ENCODE measurements at regions not wholly inside any gene's neighbourhood (a gene's known extent, or its start where the extent isn't known, plus 50 kb on each side); places are given as distances from the start of the nearest gene placed in this dataset.
"Not testable (repeated sequence)": the region's sequence is repeated elsewhere in the genome, so short reads cannot be mapped to it uniquely, and the experiment has no call there.

- ATAC-seq (no peak), DNase-seq (no peak)
- Histone ChIP-seq H3K9me3 (no peaks in the 10 kb centered on the region), H3K4me3 (no peak overlapping the region), H3K27me3 (no peaks in the 10 kb centered on the region), H3K36me3 (no peaks in the 10 kb centered on the region), H3K4me1 (no peaks in the 10 kb centered on the region), H3K27ac (no peak overlapping the region)
- intact Hi-C loops (cut with DNase I): no loop called here
- TF ChIP-seq, protein P1, sequence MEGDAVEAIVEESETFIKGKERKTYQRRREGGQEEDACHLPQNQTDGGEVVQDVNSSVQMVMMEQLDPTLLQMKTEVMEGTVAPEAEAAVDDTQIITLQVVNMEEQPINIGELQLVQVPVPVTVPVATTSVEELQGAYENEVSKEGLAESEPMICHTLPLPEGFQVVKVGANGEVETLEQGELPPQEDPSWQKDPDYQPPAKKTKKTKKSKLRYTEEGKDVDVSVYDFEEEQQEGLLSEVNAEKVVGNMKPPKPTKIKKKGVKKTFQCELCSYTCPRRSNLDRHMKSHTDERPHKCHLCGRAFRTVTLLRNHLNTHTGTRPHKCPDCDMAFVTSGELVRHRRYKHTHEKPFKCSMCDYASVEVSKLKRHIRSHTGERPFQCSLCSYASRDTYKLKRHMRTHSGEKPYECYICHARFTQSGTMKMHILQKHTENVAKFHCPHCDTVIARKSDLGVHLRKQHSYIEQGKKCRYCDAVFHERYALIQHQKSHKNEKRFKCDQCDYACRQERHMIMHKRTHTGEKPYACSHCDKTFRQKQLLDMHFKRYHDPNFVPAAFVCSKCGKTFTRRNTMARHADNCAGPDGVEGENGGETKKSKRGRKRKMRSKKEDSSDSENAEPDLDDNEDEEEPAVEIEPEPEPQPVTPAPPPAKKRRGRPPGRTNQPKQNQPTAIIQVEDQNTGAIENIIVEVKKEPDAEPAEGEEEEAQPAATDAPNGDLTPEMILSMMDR (IDR thresholded peaks at IDR 0.05): no peak
Measured at GRCh38 chr17:63019138-63019873, 53.3 kb downstream of the TANC2 start.

- Histone ChIP-seq H3K9me3 (no peaks in the 10 kb centered on the region), H3K27ac (no peak overlapping the region), H3K4me1 (no peaks in the 10 kb centered on the region), H3K36me3 (no peaks in the 10 kb centered on the region), H3K4me3 (no peak overlapping the region), H3K27me3 (no peaks in the 10 kb centered on the region)
- intact Hi-C loops (cut with DNase I): no loop called here
- DNase-seq: no peak
- no peak for ATAC-seq
- TF ChIP-seq, protein P1 (IDR thresholded peaks at IDR 0.05): no peak
Measured at GRCh38 chr17:63022567-63022966, 56.5 kb downstream of the TANC2 start.

DNA sequence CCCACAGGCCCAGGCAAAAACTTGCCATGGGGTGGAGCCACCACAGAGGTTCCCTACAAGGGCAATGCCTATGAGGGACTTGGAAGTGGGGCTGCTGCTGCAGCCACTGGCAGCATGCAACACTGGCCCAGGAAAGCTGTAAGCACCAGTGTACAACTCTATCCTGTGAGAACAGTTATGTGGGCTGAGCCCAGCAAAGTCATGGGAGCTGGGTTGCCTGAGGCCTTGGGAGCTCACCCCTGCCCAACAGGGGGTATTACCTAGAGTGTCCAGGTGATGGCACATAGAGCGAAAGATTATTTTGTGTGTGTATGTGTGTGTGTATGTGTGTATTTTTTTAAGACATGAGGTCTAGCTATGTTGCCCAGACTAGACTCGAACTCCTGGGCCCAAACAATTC lies 57.0 kb downstream of the TANC2 start:
- no peak overlapping the region for H3K27ac ChIP-seq
- ATAC-seq (peak; percentile 41), DNase-seq (no peak)
- H3K4me3 ChIP-seq: no peak overlapping the region
- H3K9me3 ChIP-seq: no peaks in the 10 kb centered on the region
- no peaks in the 10 kb centered on the region for H3K4me1 ChIP-seq
- intact Hi-C loops (cut with DNase I): no loop called here
- H3K27me3 ChIP-seq: no peaks in the 10 kb centered on the region
- TF ChIP-seq, protein P1 (IDR thresholded peaks at IDR 0.05): no peak
- H3K36me3 ChIP-seq: no peaks in the 10 kb centered on the region

- H3K27ac ChIP-seq: no peak overlapping the region
- ATAC-seq (no peak), DNase-seq (no peak)
- no peaks in the 10 kb centered on the region for H3K9me3 ChIP-seq
- H3K36me3 ChIP-seq: no peaks in the 10 kb centered on the region
- H3K4me1 ChIP-seq: no peaks in the 10 kb centered on the region
- H3K4me3 ChIP-seq: no peak overlapping the region
- TF ChIP-seq, protein P1 (IDR thresholded peaks at IDR 0.05): no peak
- H3K27me3 ChIP-seq: no peaks in the 10 kb centered on the region
- intact Hi-C loops (cut with DNase I): no loop called here
Measured at GRCh38 chr17:63024201-63024600, 58.2 kb downstream of the TANC2 start.

DNA sequence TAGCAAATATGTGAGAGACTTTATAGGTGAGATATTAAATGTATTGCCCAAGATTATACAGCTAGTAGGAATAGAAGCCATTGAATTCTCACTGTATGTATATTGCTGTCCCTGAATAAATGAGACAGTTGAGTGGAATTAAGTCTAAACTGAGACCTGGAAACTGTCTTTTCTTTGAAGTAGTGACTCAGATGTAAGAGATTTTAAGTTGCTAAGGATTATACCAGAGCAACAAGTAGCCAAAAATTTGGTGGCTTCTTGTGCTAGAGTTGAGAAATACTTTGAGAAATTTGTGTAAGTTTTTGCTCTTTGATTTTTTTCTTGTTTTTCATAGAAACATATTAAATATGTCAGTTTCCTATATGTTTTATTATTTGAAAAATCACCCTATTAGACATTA lies 58.7 kb downstream of the TANC2 start:
- TF ChIP-seq, protein P1 (IDR thresholded peaks at IDR 0.05): no peak
- no peak for DNase-seq
- Histone ChIP-seq H3K9me3 (no peaks in the 10 kb centered on the region), H3K27me3 (no peaks in the 10 kb centered on the region), H3K27ac (no peak overlapping the region), H3K36me3 (no peaks in the 10 kb centered on the region), H3K4me1 (no peaks in the 10 kb centered on the region), H3K4me3 (no peak overlapping the region)
- intact Hi-C loops (cut with DNase I): no loop called here
- ATAC-seq: no peak

GRCh38 chr17:63025637-63026036 lies 59.6 kb downstream of the TANC2 start:
- ATAC-seq; H3K4me3 ChIP-seq; H3K27ac ChIP-seq; H3K4me1 ChIP-seq; intact Hi-C loops (cut with DNase I); H3K27me3 ChIP-seq; DNase-seq; H3K36me3 ChIP-seq; H3K9me3 ChIP-seq: not testable (repeated sequence)

Data from upper lobe of right lung (tissue), 1 donor.